Activated B cell treated with CpG ODN at 0.5 μM for 24 hours (primary cell): ENCODE measurements at regions not wholly inside any gene's neighbourhood (a gene's known extent, or its start where the extent isn't known, plus 50 kb on each side); places are given as distances from the start of the nearest gene placed in this dataset.

Experiments
- ATAC-seq: fragments of 200-7000 bp; cut with Tn5 transposase; one replicate; pipeline ENCODE4 v1.10.0; 2021; ENCODE audit warnings: low read depth, mild to moderate bottlenecking, moderate library complexity
- CTCF ChIA-PET: fragments of 350-600 bp; sonication (Branson Sonifier 250); formaldehyde crosslinking; loops from one replicate; lab custom pipeline; 2021; ENCODE audit warnings: antibody characterized with exemption; lab: Charles Lee
- POLR2A ChIA-PET: fragments of 350-600 bp; sonication (Branson Sonifier 250); formaldehyde crosslinking; loops from one replicate; lab custom pipeline; 2021; ENCODE audit warnings: antibody characterized with exemption; lab: Charles Lee
- DNase-seq: peaks from one replicate; pipeline ENCODE4 v3.0.0; 2022
- H3K27ac Mint-ChIP-seq: one replicate; pipeline ENCODE4 v1.8.0; 2020; ENCODE audit warnings: mixed read lengths
- H3K27me3 Mint-ChIP-seq: one replicate; pipeline ENCODE4 v1.8.0; 2021; ENCODE audit warnings: mixed read lengths
- H3K36me3 Mint-ChIP-seq: one replicate; pipeline ENCODE4 v1.8.0; 2021; ENCODE audit warnings: low read depth, mixed read lengths
- H3K4me1 Mint-ChIP-seq: one replicate; pipeline ENCODE4 v1.8.0; 2021; ENCODE audit warnings: mixed read lengths
- H3K4me3 Mint-ChIP-seq: one replicate; pipeline ENCODE4 v1.8.0; 2020; ENCODE audit warnings: mild to moderate bottlenecking, mixed read lengths
- H3K9me3 Mint-ChIP-seq: one replicate; pipeline ENCODE4 v1.8.0; 2020; ENCODE audit warnings: mixed read lengths
- CTCF ChIP-seq: fragments of 200-600 bp; IDR thresholded peaks from one replicate; pipeline ENCODE4 v1.8.0; 2022; ENCODE audit warnings: antibody characterized with exemption, mild to moderate bottlenecking
- intact Hi-C: fragments of 100-400 bp; cut with micrococcal nuclease; formaldehyde crosslinking; loops from one replicate; pipeline ENCODE4 v1.15.1; 2024

GRCh38 chr13:70571221-70571620 is 463.0 kb upstream of the KLHL1 start:
- no peak overlapping the region for H3K4me3 Mint-ChIP-seq
- ATAC-seq (no peak), DNase-seq (no peak)
- no peak overlapping the region for H3K27ac Mint-ChIP-seq
- ChIA-PET CTCF (no interaction called here), POLR2A (no interaction called here)
- intact Hi-C loops = no loop called here
- no peaks in the 10 kb centered on the region for H3K27me3 Mint-ChIP-seq
- TF ChIP-seq CTCF = no peak
- no peaks in the 10 kb centered on the region for H3K36me3 Mint-ChIP-seq
- H3K9me3 Mint-ChIP-seq = peaks cover 3% of the 10 kb centered on the region
- no peaks in the 10 kb centered on the region for H3K4me1 Mint-ChIP-seq

- Mint-ChIP-seq H3K27me3 (no peaks in the 10 kb centered on the region), H3K36me3 (no peaks in the 10 kb centered on the region), H3K9me3 (peaks cover 3% of the 10 kb centered on the region), H3K4me3 (no peak overlapping the region), H3K27ac (no peak overlapping the region), H3K4me1 (no peaks in the 10 kb centered on the region)
- ATAC-seq (no peak), DNase-seq (no peak)
- ChIA-PET CTCF (no interaction called here), POLR2A (no interaction called here)
- intact Hi-C loops = loop anchor here (5.0 kb wide), 1 partner anchor 1031 kb away; no protein-coding TSS in a partner anchor
- TF ChIP-seq CTCF = no peak
These were observed 460.3 kb upstream of the KLHL1 start for GRCh38 chr13:70568571-70568970.

- Mint-ChIP-seq H3K36me3 (no peaks in the 10 kb centered on the region), H3K27ac (no peak overlapping the region), H3K4me3 (no peak overlapping the region), H3K4me1 (no peaks in the 10 kb centered on the region), H3K27me3 (no peaks in the 10 kb centered on the region), H3K9me3 (peaks cover 2% of the 10 kb centered on the region)
- intact Hi-C loops = no loop called here
- DNase-seq (no peak), ATAC-seq (no peak)
- no peak for TF ChIP-seq CTCF
- ChIA-PET POLR2A (no interaction called here), CTCF (no interaction called here)
These were observed 436.5 kb upstream of the KLHL1 start for GRCh38 chr13:70544706-70545105.

GRCh38 chr13:70541451-70541850 is 433.2 kb upstream of the KLHL1 start:
- intact Hi-C loops = no loop called here
- no peaks in the 10 kb centered on the region for H3K36me3 Mint-ChIP-seq
- TF ChIP-seq CTCF = no peak
- ChIA-PET POLR2A (no interaction called here), CTCF (no interaction called here)
- ATAC-seq (no peak), DNase-seq (no peak)
- no peaks in the 10 kb centered on the region for H3K27me3 Mint-ChIP-seq
- H3K9me3 Mint-ChIP-seq = no peaks in the 10 kb centered on the region
- no peak overlapping the region for H3K4me3 Mint-ChIP-seq
- no peak overlapping the region for H3K27ac Mint-ChIP-seq
- no peaks in the 10 kb centered on the region for H3K4me1 Mint-ChIP-seq

- peaks cover 4% of the 10 kb centered on the region for H3K9me3 Mint-ChIP-seq
- POLR2A ChIA-PET = no interaction called here
- no peak for TF ChIP-seq CTCF
- intact Hi-C loops = no loop called here
- H3K4me1 Mint-ChIP-seq = no peaks in the 10 kb centered on the region
- CTCF ChIA-PET = no interaction called here
- no peak overlapping the region for H3K4me3 Mint-ChIP-seq
- H3K36me3 Mint-ChIP-seq = no peaks in the 10 kb centered on the region
- ATAC-seq = no peak
- DNase-seq = no peak
- H3K27ac Mint-ChIP-seq = no peak overlapping the region
- no peaks in the 10 kb centered on the region for H3K27me3 Mint-ChIP-seq
These were observed 426.2 kb upstream of the KLHL1 start for GRCh38 chr13:70534466-70534865.
